ENCODE measurements at regions not wholly inside any gene's neighbourhood (a gene's known extent, or its start where the extent isn't known, plus 50 kb on each side); places are given as distances from the start of the nearest gene placed in this dataset.

- TF ChIP-seq, protein P1, sequence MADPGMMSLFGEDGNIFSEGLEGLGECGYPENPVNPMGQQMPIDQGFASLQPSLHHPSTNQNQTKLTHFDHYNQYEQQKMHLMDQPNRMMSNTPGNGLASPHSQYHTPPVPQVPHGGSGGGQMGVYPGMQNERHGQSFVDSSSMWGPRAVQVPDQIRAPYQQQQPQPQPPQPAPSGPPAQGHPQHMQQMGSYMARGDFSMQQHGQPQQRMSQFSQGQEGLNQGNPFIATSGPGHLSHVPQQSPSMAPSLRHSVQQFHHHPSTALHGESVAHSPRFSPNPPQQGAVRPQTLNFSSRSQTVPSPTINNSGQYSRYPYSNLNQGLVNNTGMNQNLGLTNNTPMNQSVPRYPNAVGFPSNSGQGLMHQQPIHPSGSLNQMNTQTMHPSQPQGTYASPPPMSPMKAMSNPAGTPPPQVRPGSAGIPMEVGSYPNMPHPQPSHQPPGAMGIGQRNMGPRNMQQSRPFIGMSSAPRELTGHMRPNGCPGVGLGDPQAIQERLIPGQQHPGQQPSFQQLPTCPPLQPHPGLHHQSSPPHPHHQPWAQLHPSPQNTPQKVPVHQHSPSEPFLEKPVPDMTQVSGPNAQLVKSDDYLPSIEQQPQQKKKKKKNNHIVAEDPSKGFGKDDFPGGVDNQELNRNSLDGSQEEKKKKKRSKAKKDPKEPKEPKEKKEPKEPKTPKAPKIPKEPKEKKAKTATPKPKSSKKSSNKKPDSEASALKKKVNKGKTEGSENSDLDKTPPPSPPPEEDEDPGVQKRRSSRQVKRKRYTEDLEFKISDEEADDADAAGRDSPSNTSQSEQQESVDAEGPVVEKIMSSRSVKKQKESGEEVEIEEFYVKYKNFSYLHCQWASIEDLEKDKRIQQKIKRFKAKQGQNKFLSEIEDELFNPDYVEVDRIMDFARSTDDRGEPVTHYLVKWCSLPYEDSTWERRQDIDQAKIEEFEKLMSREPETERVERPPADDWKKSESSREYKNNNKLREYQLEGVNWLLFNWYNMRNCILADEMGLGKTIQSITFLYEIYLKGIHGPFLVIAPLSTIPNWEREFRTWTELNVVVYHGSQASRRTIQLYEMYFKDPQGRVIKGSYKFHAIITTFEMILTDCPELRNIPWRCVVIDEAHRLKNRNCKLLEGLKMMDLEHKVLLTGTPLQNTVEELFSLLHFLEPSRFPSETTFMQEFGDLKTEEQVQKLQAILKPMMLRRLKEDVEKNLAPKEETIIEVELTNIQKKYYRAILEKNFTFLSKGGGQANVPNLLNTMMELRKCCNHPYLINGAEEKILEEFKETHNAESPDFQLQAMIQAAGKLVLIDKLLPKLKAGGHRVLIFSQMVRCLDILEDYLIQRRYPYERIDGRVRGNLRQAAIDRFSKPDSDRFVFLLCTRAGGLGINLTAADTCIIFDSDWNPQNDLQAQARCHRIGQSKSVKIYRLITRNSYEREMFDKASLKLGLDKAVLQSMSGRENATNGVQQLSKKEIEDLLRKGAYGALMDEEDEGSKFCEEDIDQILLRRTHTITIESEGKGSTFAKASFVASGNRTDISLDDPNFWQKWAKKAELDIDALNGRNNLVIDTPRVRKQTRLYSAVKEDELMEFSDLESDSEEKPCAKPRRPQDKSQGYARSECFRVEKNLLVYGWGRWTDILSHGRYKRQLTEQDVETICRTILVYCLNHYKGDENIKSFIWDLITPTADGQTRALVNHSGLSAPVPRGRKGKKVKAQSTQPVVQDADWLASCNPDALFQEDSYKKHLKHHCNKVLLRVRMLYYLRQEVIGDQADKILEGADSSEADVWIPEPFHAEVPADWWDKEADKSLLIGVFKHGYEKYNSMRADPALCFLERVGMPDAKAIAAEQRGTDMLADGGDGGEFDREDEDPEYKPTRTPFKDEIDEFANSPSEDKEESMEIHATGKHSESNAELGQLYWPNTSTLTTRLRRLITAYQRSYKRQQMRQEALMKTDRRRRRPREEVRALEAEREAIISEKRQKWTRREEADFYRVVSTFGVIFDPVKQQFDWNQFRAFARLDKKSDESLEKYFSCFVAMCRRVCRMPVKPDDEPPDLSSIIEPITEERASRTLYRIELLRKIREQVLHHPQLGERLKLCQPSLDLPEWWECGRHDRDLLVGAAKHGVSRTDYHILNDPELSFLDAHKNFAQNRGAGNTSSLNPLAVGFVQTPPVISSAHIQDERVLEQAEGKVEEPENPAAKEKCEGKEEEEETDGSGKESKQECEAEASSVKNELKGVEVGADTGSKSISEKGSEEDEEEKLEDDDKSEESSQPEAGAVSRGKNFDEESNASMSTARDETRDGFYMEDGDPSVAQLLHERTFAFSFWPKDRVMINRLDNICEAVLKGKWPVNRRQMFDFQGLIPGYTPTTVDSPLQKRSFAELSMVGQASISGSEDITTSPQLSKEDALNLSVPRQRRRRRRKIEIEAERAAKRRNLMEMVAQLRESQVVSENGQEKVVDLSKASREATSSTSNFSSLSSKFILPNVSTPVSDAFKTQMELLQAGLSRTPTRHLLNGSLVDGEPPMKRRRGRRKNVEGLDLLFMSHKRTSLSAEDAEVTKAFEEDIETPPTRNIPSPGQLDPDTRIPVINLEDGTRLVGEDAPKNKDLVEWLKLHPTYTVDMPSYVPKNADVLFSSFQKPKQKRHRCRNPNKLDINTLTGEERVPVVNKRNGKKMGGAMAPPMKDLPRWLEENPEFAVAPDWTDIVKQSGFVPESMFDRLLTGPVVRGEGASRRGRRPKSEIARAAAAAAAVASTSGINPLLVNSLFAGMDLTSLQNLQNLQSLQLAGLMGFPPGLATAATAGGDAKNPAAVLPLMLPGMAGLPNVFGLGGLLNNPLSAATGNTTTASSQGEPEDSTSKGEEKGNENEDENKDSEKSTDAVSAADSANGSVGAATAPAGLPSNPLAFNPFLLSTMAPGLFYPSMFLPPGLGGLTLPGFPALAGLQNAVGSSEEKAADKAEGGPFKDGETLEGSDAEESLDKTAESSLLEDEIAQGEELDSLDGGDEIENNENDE (IDR thresholded peaks at IDR 0.05; ENCODE audit: insufficient replicate concordance, low read length) = no peak
These were observed 814.4 kb downstream of the NR4A2 start (continued) for GRCh38 chr2:155518094-155518493.

Data from H1 (cell line).